HG03571 (cell line): ENCODE measurements at regions not wholly inside any gene's neighbourhood (a gene's known extent, or its start where the extent isn't known, plus 50 kb on each side); places are given as distances from the start of the nearest gene placed in this dataset.
"Not testable (repeated sequence)": the region's sequence is repeated elsewhere in the genome, so short reads cannot be mapped to it uniquely, and the experiment has no call there.

Experiments used
- ATAC-seq: cut with Tn5 transposase; IDR thresholded peaks from one replicate; pipeline ENCODE4 v1.9.1; 2021; ENCODE audit not compliant: unreplicated experiment

DNA sequence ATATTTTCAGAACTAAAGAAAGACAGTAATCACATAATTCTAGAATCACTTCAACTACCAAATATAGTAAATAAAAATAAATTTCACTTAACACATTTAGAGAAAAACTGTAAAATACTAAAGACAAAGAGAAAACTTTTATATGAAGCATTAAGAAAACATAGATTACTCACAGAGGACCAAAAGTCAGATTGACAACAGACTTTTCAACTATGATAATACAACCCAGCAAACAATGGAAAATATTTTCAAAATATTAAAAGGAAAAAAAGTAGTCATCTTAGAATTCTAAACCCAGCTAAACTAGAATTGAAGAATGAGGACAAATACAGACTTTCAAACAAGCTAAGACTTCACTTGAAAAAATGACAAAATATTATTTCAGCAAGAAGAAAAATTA lies 164.8 kb upstream of the ARID1B start:
- no peak for ATAC-seq

DNA sequence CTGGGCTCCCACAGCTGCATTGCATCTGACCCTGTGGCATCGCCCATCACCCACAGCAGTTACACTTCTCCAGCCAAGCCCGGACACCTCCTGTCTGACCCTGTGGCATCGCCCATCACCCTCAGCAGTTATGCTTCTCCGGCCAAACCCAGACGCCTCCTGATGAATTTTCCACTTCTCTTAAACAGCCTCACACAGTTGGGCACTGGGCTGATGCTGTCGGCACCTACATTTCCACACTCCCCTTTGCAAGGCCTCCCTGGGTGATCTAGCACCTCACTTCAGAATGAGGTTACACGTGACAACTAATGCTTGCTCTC lies 175.2 kb upstream of the ARID1B start:
- no peak for ATAC-seq

DNA sequence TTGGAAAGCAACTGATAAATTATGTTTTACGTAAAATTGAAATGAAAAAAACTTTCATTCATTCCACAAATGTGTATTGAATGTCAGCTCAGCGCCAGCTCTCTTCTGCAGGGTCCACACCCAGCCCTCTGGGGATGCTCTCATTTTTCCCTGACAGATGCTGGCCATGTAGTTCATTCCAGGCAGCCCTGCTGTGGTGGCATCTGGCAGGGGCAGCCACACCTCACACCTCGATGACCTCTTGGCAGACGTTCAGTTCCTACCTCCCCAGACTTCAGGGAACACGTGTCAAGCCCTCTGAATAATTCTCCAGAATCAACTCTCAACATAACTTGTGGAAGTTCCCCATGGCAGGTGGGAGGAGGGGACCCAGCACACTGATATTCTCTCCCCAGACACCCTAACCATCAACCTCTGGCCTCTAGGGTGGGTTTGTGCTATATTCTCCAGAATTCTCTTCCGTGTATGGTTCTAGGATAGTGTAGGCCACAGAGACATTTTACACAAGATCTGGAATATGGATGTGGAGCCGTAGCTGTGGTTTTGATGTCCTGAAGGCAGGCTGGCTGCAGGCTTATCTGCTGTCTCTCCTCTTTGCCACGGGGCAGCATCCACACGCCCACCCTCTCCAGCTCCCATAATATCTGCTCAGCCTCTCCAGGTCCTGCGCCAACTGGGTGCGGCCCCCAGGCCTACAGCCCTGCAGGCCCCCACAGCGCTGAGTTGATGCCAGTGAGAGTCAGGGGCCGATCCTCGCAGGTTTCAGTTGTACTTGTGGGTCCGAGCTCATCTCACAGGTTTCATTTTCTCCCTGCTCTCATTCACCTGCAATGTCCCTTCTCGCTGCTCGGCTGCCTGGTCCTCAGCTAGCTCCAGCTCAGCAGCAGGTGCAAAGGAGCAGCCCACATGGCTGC lies 175.8 kb upstream of the ARID1B start:
- no peak for ATAC-seq

- ATAC-seq: no peak
Observed at GRCh38 chr6:156600678-156601077, 176.5 kb upstream of the ARID1B start.

- no peak for ATAC-seq
Observed at GRCh38 chr6:156599978-156600590, 177.1 kb upstream of the ARID1B start.

DNA sequence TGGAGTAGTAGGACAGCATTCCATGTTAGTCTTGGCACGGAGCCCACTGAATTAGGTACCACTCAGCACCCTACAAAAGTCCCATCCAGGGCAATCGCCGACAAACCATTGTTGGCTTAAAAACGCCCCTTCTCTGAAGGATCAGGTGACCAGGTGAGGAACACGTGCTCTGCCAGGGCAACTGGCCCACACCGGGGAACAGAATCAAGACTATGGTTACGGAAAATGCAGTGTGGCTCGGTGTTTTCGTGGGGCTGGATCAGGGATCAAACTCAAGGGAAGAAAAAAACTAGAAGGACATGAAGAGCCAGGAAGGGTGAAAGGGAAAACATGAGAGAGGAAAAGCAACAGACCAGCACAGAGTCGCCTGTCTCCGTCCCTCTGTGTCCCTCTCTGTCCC lies 177.8 kb upstream of the ARID1B start:
- no peak for ATAC-seq

DNA sequence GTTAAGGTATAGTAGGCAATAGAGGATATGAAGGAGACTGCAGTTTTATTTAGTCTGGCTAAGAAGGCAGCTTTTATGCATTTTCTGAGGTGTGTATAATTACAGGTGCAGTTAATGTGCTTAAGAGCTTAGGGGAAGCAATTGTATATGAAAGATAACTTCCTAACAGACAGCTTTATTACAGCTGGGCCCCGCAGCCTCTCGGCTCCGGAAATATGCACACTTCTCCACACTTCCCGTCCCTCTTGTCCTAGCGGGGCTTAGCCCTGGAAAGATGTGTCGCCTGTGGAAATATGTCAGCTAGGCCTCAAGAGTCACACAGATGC lies 178.4 kb upstream of the ARID1B start:
- no peak for ATAC-seq

- no peak for ATAC-seq
Observed at GRCh38 chr6:156598071-156598854, 178.9 kb upstream of the ARID1B start.

DNA sequence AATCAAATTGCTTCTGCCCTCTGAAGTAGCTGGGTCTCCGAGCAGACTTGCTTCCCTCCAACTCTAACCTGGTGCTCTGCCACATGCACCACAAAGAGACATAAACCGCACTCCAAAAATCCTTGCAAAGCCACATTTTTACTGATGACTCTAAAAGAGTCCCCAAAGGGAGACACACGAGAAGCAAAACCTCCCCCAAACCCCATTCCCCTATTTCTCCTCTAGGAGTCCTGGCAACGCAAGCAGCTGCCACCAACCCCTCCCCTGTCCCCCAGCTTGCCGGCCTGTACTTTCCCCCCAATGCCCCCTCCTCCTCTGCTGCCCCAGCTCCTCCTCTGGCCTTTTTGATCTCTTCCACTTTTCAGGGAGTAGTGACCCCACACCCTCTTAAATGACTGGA lies 180.1 kb upstream of the ARID1B start:
- no peak for ATAC-seq

DNA sequence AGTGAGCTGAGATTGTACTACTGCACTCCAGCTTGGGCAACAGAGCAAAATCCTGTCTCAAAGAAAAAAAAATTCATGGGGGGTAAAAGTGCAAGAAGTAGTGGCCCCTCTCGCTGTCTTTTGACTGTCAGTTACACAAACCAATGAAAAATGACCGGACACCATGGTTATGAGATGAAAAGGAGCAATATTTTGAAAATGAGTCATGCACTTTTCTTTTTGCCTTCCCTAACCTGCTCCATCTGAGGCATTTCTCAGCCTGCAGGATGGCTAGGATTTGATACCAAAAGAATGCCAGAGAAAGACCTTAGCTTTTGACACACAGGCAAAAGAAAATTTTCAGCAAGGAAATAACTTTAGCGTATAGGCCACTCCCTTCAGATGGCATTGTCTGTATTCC lies 181.7 kb upstream of the ARID1B start:
- no peak for ATAC-seq

GRCh38 chr6:156593893-156594292 lies 183.3 kb upstream of the ARID1B start:
- no peak for ATAC-seq

DNA sequence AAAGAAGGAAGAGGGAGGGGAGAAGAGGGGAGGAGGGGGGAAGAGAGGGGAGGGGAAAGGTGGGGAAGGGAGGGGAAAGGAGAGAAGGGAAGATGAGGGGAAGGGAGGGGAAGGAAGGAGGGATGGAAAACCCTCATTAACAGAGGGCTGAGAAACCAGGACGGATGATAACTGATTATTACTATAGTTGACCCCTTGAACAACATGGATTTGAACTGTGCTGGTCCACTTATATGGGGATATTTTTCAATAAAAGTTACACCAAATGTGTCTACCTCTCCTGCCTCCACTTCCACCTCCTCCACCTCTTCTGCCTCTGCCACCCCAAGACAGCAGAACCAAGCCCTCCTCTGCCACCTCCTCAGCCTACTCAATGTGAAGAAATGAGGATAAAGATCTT lies 184.1 kb upstream of the ARID1B start:
- no peak for ATAC-seq

- no peak for ATAC-seq
Observed at GRCh38 chr6:156590482-156590881, 186.7 kb upstream of the ARID1B start.

GRCh38 chr6:156589281-156589680 lies 187.9 kb upstream of the ARID1B start:
- no peak for ATAC-seq

- ATAC-seq: no peak
Observed at GRCh38 chr6:156587751-156588301, 189.4 kb upstream of the ARID1B start.

GRCh38 chr6:156587071-156587470 lies 190.1 kb upstream of the ARID1B start:
- no peak for ATAC-seq

DNA sequence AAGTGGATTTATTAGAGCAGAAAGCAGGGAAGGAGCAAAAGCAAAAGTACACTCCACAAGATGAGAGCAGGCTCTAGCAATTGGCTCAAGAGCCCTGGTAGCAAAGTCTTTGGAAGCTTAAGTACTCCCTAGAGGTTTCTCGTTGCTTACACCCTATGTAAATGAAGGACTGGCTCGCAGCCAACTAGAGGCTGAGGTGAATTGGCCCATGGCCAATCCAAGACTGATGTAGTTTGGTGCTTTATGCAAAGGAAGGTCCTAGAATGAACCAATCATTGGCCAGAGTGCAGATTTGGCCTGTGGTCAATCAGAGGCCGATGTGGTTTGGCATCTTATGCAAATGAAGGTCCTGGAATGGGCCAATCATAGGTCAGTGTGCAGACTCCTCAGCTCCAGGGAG lies 191.3 kb upstream of the ARID1B start:
- no peak for ATAC-seq

- not testable (repeated sequence) for ATAC-seq
Observed at GRCh38 chr6:156584121-156584520, 193.1 kb upstream of the ARID1B start.

DNA sequence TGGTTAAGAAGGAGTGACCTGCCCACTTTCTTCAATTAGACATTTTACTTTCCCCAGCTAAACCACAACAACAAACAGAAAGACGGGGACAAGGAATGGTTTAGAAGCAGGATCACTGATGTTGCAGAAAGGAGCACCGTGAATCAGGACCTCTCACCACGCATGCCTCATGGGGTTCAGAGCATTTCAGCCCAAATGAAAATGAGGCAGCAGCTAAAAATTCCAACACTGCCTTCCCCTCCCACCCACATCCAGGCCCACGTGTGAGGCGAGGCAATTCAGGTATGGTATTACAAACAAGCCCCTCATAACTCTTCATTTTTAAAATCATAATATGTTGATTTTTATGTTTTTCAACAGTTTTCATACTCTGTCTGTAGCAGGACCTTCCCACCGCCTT lies 194.1 kb upstream of the ARID1B start:
- no peak for ATAC-seq

DNA sequence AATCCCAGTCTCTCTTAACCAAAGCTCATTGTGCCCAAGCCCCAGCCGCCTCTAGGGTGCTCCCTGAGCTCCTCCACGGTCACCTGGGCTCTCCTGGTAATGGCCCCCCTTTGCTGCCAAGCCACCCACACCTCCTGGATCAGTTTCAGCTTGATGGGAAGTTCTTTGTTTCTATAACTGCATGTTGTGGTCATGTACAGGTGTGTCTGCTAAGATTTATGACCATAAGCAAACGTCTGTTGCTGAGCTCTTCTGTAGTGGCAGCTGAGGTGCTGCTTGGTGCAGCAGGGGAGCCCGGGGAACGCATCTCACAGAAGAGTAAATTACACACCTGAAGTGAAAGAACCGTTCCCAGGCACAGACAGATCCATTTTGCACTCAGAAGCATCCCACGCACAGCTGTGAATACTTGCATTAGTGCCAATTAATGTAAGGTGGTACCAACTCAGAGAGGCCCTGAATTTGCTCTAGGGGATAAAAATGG lies 194.6 kb upstream of the ARID1B start:
- ATAC-seq: no peak

- ATAC-seq: no peak
Observed at GRCh38 chr6:156579564-156579963, 197.6 kb upstream of the ARID1B start.

DNA sequence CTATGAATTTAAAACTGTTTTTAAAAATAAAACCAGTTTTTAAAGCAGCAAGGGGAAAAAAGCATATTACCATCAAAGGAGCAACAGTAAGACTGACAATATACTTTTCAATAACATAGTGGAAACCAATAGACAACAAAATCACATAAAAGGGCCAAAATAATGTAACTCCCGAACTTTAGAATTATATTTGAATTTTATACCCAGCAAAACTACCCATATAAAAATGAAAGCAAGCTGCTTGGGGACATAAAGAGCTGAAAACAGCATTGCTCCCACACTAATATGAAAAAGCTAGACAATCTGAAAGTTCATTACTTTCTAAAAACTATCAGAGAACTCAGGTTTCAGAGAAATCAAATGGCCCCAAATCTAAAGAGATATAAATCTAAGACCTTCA lies 199.4 kb upstream of the ARID1B start:
- ATAC-seq: no peak
